PC-3 (cell line): ENCODE measurements at regions not wholly inside any gene's neighbourhood (a gene's known extent, or its start where the extent isn't known, plus 50 kb on each side); places are given as distances from the start of the nearest gene placed in this dataset.

Experiments
- CTCF ChIP-seq: fragments of 300-600 bp; sonication (generic); conservative IDR thresholded peaks from 2 replicates; pipeline ENCODE4 v1.5.1; 2017; ENCODE audit warnings: antibody characterized with exemption, low read depth, mild to moderate bottlenecking, low read length
- EZH2 ChIP-seq: fragments of 300-600 bp; sonication (generic); IDR thresholded peaks from one replicate; pipeline ENCODE4 v1.6.1; 2017; ENCODE audit warnings: antibody characterized with exemption, mild to moderate bottlenecking, low read length; ENCODE audit not compliant: unreplicated experiment

- TF ChIP-seq EZH2 (no peak), CTCF (no peak)
Measured at GRCh38 chr20:11332381-11332780, 585.3 kb upstream of the BTBD3 start.
